CD4-positive, alpha-beta T cell treated with Interleukin-1 beta for 1 hour (primary cell): ENCODE measurements at regions not wholly inside any gene's neighbourhood (a gene's known extent, or its start where the extent isn't known, plus 50 kb on each side); places are given as distances from the start of the nearest gene placed in this dataset.

Source experiments
- DNase-seq, 2 donors: peaks; one replicate each; pipeline ENCODE4 v3.0.0-alpha.2; 2020 to 2022

- DNase-seq, result no peak
Measured at GRCh38 chr7:144936314-144936713, 100.5 kb upstream of the TPK1 start.

- DNase-seq, result no peak
Measured at GRCh38 chr7:144910411-144910810, 74.6 kb upstream of the TPK1 start.

- no peak for DNase-seq
Measured at GRCh38 chr7:144908943-144909556, 73.2 kb upstream of the TPK1 start.

GRCh38 chr7:144908324-144908723 lies 72.5 kb upstream of the TPK1 start:
- no peak for DNase-seq

- DNase-seq, result no peak
Measured at GRCh38 chr7:144907577-144907976, 71.7 kb upstream of the TPK1 start.

GRCh38 chr7:144903201-144903600 lies 67.3 kb upstream of the TPK1 start:
- no peak for DNase-seq

GRCh38 chr7:144892761-144893160 lies 56.9 kb upstream of the TPK1 start:
- no peak for DNase-seq
